GM23248 (cell line): ENCODE measurements at regions not wholly inside any gene's neighbourhood (a gene's known extent, or its start where the extent isn't known, plus 50 kb on each side); places are given as distances from the start of the nearest gene placed in this dataset.

Source experiments
- DNase-seq: peaks from one replicate; pipeline ENCODE4 v3.0.0-alpha.2; 2015
- H2AFZ ChIP-seq: fragments of 200-600 bp; sonication (generic); 2 replicates; pipeline ENCODE4 v1.6.1; 2016; ENCODE audit warnings: antibody characterized with exemption
- H3F3A ChIP-seq: fragments of 200-600 bp; sonication (generic); 2 replicates; pipeline ENCODE4 v1.6.1; 2016; ENCODE audit warnings: mild to moderate bottlenecking, antibody characterized with exemption, mixed run types; ENCODE audit not compliant: insufficient read depth
- H3K27ac ChIP-seq: fragments of 200-600 bp; sonication (generic); 2 replicates; pipeline ENCODE4 v1.5.1; 2016; ENCODE audit warnings: mild to moderate bottlenecking
- H3K27me3 ChIP-seq: fragments of 200-600 bp; sonication (generic); replicated peaks from 2 replicates; pipeline ENCODE4 v1.6.1; 2016; ENCODE audit warnings: mild to moderate bottlenecking; ENCODE audit not compliant: insufficient read depth
- H3K36me3 ChIP-seq: fragments of 200-600 bp; sonication (generic); 2 replicates; pipeline ENCODE4 v1.6.1; 2016; ENCODE audit warnings: low read depth, mild to moderate bottlenecking
- H3K4me1 ChIP-seq: fragments of 200-600 bp; sonication (generic); 2 replicates; pipeline ENCODE4 v1.6.1; 2016; ENCODE audit warnings: mild to moderate bottlenecking; ENCODE audit not compliant: insufficient read depth
- H3K4me2 ChIP-seq: fragments of 200-600 bp; sonication (generic); one replicate; pipeline ENCODE4 v1.6.1; 2016; ENCODE audit warnings: mild to moderate bottlenecking; ENCODE audit not compliant: unreplicated experiment
- H3K4me3 ChIP-seq: fragments of 200-600 bp; sonication (generic); 2 replicates; pipeline ENCODE4 v1.5.1; 2016; ENCODE audit warnings: mild to moderate bottlenecking
- H3K79me2 ChIP-seq: fragments of 200-600 bp; sonication (generic); 2 replicates; pipeline ENCODE4 v1.6.1; 2016; ENCODE audit warnings: mild to moderate bottlenecking; ENCODE audit not compliant: insufficient read depth
- H3K9ac ChIP-seq: fragments of 200-600 bp; sonication (generic); 2 replicates; pipeline ENCODE4 v1.6.1; 2016; ENCODE audit warnings: mild to moderate bottlenecking
- H3K9me2 ChIP-seq: fragments of 200-600 bp; sonication (generic); 2 replicates; pipeline ENCODE4 v1.6.1; 2016; ENCODE audit warnings: mixed run types, mild to moderate bottlenecking, moderate library complexity; ENCODE audit not compliant: insufficient read depth
- H3K9me3 ChIP-seq: fragments of 200-600 bp; sonication (generic); one replicate; pipeline ENCODE4 v1.6.1; 2017; ENCODE audit warnings: low read depth
- H4K20me1 ChIP-seq: fragments of 200-600 bp; sonication (generic); 2 replicates; pipeline ENCODE4 v1.6.0; 2016; ENCODE audit not compliant: insufficient read depth
- EZH2 ChIP-seq: fragments of 200-600 bp; sonication (generic); IDR thresholded peaks from 2 replicates; pipeline ENCODE4 v1.6.1; 2018; ENCODE audit warnings: antibody characterized with exemption, mild to moderate bottlenecking; ENCODE audit not compliant: insufficient read depth, poor library complexity, severe bottlenecking
- EZH2phosphoT487 ChIP-seq: fragments of 200-600 bp; sonication (generic); IDR thresholded peaks from 2 replicates; pipeline ENCODE4 v1.6.1; 2018; ENCODE audit warnings: antibody characterized with exemption, moderate library complexity, mild to moderate bottlenecking, low read depth; ENCODE audit not compliant: insufficient read depth
- WGBS, 2 experiments: methylation state at CpG; one replicate each; pipeline ENCODE4 v1.1.6; 2015 to 2017; ENCODE audit warnings: low lambda C conversion rate in 2 of 2, low coverage in 1 of 2; ENCODE audit errors: missing lambda C conversion rate in 2 of 2; 5-methylcytosine and 5-hydroxymethylcytosine counted together
- in situ Hi-C: fragments of 300-500 bp; cut with MboI; formaldehyde crosslinking; loops from 2 replicates; pipeline ENCODE4 v1.15.0; 2020

DNA sequence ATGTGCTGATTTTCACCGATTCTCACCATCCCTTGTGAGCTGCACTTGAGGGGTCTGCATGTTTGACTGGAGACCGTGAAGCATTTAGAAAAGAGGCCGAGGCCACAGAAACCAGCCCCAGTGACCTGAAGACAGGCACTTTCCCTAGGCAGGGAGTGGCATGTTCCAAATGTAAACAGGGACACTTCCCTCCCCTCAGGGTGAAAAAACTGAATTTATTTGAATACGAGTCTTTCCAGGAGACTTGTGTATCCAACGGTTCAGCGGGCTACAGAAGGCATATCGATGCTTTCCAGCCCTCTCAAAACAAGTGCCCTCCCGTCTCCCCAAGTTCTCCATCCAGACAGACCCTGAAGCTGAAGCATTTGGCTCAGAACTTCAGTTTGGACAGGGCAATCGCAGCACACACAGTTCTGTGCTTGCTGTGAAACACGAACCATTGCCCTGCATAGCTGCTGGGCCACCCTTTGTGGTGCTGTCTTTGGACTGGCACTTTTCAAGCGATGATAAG is 106.1 kb downstream of the ZIC5 start:
- Histone ChIP-seq H3K9ac (no peak overlapping the region), H3K27me3 (no peaks in the 10 kb centered on the region), H4K20me1 (no peaks in the 10 kb centered on the region), H3F3A (no peaks in the 10 kb centered on the region), H3K36me3 (no peaks in the 10 kb centered on the region), H3K9me3 (no peaks in the 10 kb centered on the region), H3K9me2 (no peaks in the 10 kb centered on the region), H3K79me2 (no peaks in the 10 kb centered on the region), H3K4me3 (no peak overlapping the region), H3K27ac (no peak overlapping the region), H2AFZ (no peak overlapping the region), H3K4me1 (no peaks in the 10 kb centered on the region), H3K4me2 (no peak overlapping the region)
- DNase-seq = no peak
- 65 to 69% methylated on average over 11 of the region's 11 CpGs for WGBS, 2 experiments
- in situ Hi-C loops = no loop called here
- no peak for TF ChIP-seq EZH2
- no peak for TF ChIP-seq EZH2phosphoT487

DNA sequence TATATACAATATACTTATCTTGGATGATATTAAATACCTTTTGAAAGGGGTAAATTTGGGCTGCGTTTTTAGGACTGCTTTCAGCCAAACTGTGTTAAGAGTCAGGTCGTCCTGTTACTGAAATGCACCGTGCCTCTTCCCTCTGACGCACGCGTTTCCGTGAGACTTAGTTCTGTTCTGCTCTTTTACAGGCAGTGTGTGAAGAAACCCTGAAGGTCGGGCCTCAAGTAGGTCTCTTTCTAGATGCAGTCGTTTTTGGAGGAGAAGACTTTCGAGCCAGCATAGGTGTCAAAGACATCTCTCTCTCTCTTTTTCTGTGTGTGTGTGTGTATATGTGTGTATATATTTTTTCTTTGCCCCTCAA is 107.0 kb downstream of the ZIC5 start:
- 39 to 45% methylated on average over 10 of the region's 10 CpGs for WGBS, 2 experiments
- TF ChIP-seq EZH2phosphoT487 (no peak), EZH2 (no peak)
- no peaks in the 10 kb centered on the region for H3K4me1 ChIP-seq
- no peaks in the 10 kb centered on the region for H3F3A ChIP-seq
- no peak overlapping the region for H3K4me3 ChIP-seq
- no peak for DNase-seq
- no peaks in the 10 kb centered on the region for H3K9me3 ChIP-seq
- H3K36me3 ChIP-seq = no peaks in the 10 kb centered on the region
- no peak overlapping the region for H3K9ac ChIP-seq
- no peak overlapping the region for H3K4me2 ChIP-seq
- in situ Hi-C loops = no loop called here
- no peaks in the 10 kb centered on the region for H4K20me1 ChIP-seq
- no peak overlapping the region for H2AFZ ChIP-seq
- no peaks in the 10 kb centered on the region for H3K27me3 ChIP-seq
- no peaks in the 10 kb centered on the region for H3K79me2 ChIP-seq
- no peaks in the 10 kb centered on the region for H3K9me2 ChIP-seq
- no peak overlapping the region for H3K27ac ChIP-seq

DNA sequence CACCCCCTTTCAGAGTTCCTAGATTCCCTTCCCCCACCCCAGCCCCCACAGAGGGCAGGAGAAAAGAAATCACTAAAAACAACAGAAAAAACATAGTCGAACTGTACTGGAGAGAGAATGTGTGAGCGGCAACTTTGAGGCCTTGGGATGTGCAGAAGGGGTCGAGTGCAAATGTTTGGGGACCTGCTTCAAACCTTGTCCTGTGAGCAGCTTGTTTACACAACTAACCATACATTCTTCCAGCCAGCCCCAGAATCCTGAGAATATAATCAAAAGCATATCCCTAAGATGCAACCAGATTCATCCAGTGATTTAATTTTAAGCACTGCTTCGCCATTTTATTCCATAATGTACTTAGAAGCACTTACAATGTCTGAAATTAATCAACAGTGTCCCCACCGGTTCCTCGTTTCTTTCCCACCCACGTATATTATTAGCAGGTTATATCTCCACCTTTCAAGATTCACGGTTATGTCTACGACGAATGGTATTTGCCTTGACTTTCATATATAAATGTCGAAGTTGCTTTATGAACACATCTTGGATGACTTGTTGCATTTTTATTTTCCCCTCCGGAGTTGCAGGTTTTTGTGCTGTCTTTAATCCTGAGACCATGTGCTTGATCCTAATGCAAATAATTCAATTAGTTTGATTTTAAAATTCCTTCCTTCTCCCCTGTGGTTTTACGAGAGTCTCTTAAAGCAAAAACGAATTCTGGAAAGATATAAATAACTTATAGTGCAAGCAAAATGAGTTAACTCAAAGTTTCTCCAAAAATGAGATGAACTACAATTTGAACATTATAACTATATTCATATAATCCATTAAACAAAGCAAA is 107.6 kb downstream of the ZIC5 start:
- TF ChIP-seq EZH2 = no peak
- no peak for TF ChIP-seq EZH2phosphoT487
- Histone ChIP-seq H3K4me1 (no peaks in the 10 kb centered on the region), H3K4me2 (no peak overlapping the region), H3K4me3 (no peak overlapping the region), H3K9me2 (no peaks in the 10 kb centered on the region), H3K79me2 (no peaks in the 10 kb centered on the region), H3K36me3 (no peaks in the 10 kb centered on the region), H3F3A (no peaks in the 10 kb centered on the region), H3K27me3 (no peaks in the 10 kb centered on the region), H4K20me1 (no peaks in the 10 kb centered on the region), H3K27ac (no peak overlapping the region), H2AFZ (no peak overlapping the region), H3K9ac (no peak overlapping the region), H3K9me3 (no peaks in the 10 kb centered on the region)
- in situ Hi-C loops = no loop called here
- WGBS, 2 experiments = 57 to 58% methylated on average over 14 of the region's 14 CpGs
- DNase-seq = no peak

DNA sequence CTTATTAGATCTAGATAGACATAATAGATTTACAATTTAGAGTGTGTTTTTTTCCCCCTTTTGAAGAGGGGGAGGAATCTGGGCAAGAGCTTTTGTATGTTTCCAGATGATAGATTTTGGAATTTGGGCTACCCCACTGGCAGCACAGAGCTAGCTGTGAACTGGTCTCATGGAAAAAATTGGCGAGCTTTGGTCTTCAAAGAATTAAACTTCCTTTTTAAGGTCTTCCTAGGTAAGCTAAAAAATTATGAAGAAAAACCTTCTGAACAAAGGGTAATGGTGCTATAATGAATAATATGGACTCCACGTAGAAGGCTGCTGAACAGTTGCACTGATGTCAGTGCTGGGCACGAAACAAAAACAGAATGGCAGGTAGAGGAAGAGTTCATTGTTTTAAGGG is 109.3 kb downstream of the ZIC5 start:
- in situ Hi-C loops = no loop called here
- H3K79me2 ChIP-seq = no peaks in the 10 kb centered on the region

More for the DNA sequence above, 109.3 kb downstream of the ZIC5 start:
- H3K27ac ChIP-seq = no peak overlapping the region
- 44 to 46% methylated on average over 3 of the region's 3 CpGs for WGBS, 2 experiments
- no peak overlapping the region for H3K4me3 ChIP-seq
- no peaks in the 10 kb centered on the region for H3K9me2 ChIP-seq
- no peaks in the 10 kb centered on the region for H3K4me1 ChIP-seq
- no peak overlapping the region for H3K9ac ChIP-seq
- H2AFZ ChIP-seq = no peak overlapping the region
- no peaks in the 10 kb centered on the region for H4K20me1 ChIP-seq
- DNase-seq = no peak
- H3K27me3 ChIP-seq = no peaks in the 10 kb centered on the region
- no peaks in the 10 kb centered on the region for H3K36me3 ChIP-seq
- no peak overlapping the region for H3K4me2 ChIP-seq
- no peaks in the 10 kb centered on the region for H3K9me3 ChIP-seq
- no peaks in the 10 kb centered on the region for H3F3A ChIP-seq
- no peak for TF ChIP-seq EZH2
- TF ChIP-seq EZH2phosphoT487 = no peak
